H9 (cell line): ENCODE measurements at regions not wholly inside any gene's neighbourhood (a gene's known extent, or its start where the extent isn't known, plus 50 kb on each side); places are given as distances from the start of the nearest gene placed in this dataset.

Experiments
- DNase-seq: peaks from one replicate; pipeline ENCODE4 v3.0.0-alpha.2; 2017
- H2AFZ ChIP-seq: one replicate; pipeline ENCODE4 v1.6.1; 2013; ENCODE audit warnings: mild to moderate bottlenecking, low read length, control low read depth, moderate library complexity
- H2AK5ac ChIP-seq: 2 replicates; pipeline ENCODE4 v1.6.1; 2013; ENCODE audit warnings: low read length, control low read depth, mixed read lengths; ENCODE audit not compliant: insufficient read length
- H2BK120ac ChIP-seq: one replicate; pipeline ENCODE4 v1.6.1; 2013; ENCODE audit warnings: low read depth, mild to moderate bottlenecking, low read length, control low read depth, inconsistent platforms; ENCODE audit not compliant: poor library complexity, severe bottlenecking
- H2BK12ac ChIP-seq: 2 replicates; pipeline ENCODE4 v1.6.1; 2013; ENCODE audit warnings: low read length, control low read depth, mixed read lengths, low read depth; ENCODE audit not compliant: insufficient read length
- H2BK15ac ChIP-seq: 2 replicates; pipeline ENCODE4 v1.6.1; 2013; ENCODE audit warnings: low read depth, low read length, control low read depth
- H2BK20ac ChIP-seq: one replicate; pipeline ENCODE4 v1.6.1; 2013; ENCODE audit warnings: low read depth, mild to moderate bottlenecking, low read length, control low read depth, inconsistent platforms; ENCODE audit not compliant: poor library complexity, severe bottlenecking
- H2BK5ac ChIP-seq: 2 replicates; pipeline ENCODE4 v1.6.1; 2013; ENCODE audit warnings: low read length, control low read depth, mixed read lengths; ENCODE audit not compliant: insufficient read length
- H3K14ac ChIP-seq: 2 replicates; pipeline ENCODE4 v1.6.1; 2013; ENCODE audit warnings: low read length, control low read depth; ENCODE audit not compliant: insufficient read depth
- H3K18ac ChIP-seq: 2 replicates; pipeline ENCODE4 v1.6.1; 2013; ENCODE audit warnings: low read depth, mild to moderate bottlenecking, mixed read lengths, low read length, control low read depth; ENCODE audit not compliant: insufficient read length
- H3K23ac ChIP-seq: 2 replicates; pipeline ENCODE4 v1.6.1; 2013; ENCODE audit warnings: low read length, control low read depth, mixed read lengths, low read depth; ENCODE audit not compliant: insufficient read length
- H3K23me2 ChIP-seq: 2 replicates; pipeline ENCODE4 v1.6.1; 2013; ENCODE audit warnings: low read depth, mild to moderate bottlenecking, mixed read lengths, low read length, control low read depth; ENCODE audit not compliant: insufficient read length, poor library complexity, severe bottlenecking
- H3K27ac ChIP-seq: 2 replicates; pipeline ENCODE4 v1.5.1; 2013; ENCODE audit warnings: low read length, control low read depth, mixed read lengths, low read depth; ENCODE audit not compliant: insufficient read length
- H3K27me3 ChIP-seq: 2 replicates; pipeline ENCODE4 v1.6.1; 2013; ENCODE audit warnings: low read length, control low read depth, inconsistent platforms; ENCODE audit not compliant: insufficient read depth
- H3K4ac ChIP-seq: 2 replicates; pipeline ENCODE4 v1.6.1; 2013; ENCODE audit warnings: low read depth, mild to moderate bottlenecking, control low read depth, inconsistent platforms, low read length, moderate library complexity
- H3K4me1 ChIP-seq: 2 replicates; pipeline ENCODE4 v1.6.1; 2013; ENCODE audit warnings: low read length, control low read depth, inconsistent platforms; ENCODE audit not compliant: insufficient read depth
- H3K4me2 ChIP-seq: 2 replicates; pipeline ENCODE4 v1.6.1; 2013; ENCODE audit warnings: low read length, control low read depth, mixed read lengths; ENCODE audit not compliant: insufficient read length, insufficient read depth
- H3K56ac ChIP-seq: 2 replicates; pipeline ENCODE4 v1.6.1; 2013; ENCODE audit warnings: low read depth, mild to moderate bottlenecking, mixed read lengths, low read length, control low read depth; ENCODE audit not compliant: insufficient read length
- H3K79me1 ChIP-seq: 2 replicates; pipeline ENCODE4 v1.6.1; 2013; ENCODE audit warnings: low read depth, mild to moderate bottlenecking, moderate library complexity, low read length, control low read depth, inconsistent platforms; ENCODE audit not compliant: insufficient read depth, poor library complexity, severe bottlenecking
- H3K79me2 ChIP-seq: 2 replicates; pipeline ENCODE4 v1.6.1; 2013; ENCODE audit warnings: low read length, control low read depth, inconsistent platforms; ENCODE audit not compliant: insufficient read depth
- H3K9ac ChIP-seq: 2 replicates; pipeline ENCODE4 v1.6.1; 2013; ENCODE audit warnings: low read length, control low read depth, mixed read lengths; ENCODE audit not compliant: insufficient read length; ENCODE audit errors: extremely low read depth
- H3K9me3 ChIP-seq: one replicate; pipeline ENCODE4 v1.6.1; 2013; ENCODE audit warnings: low read depth, low read length, inconsistent platforms; ENCODE audit not compliant: control insufficient read depth
- H3T11ph ChIP-seq: one replicate; pipeline ENCODE4 v1.6.1; 2013; ENCODE audit warnings: mild to moderate bottlenecking, low read length, control low read depth, inconsistent platforms
- H4K20me1 ChIP-seq: one replicate; pipeline ENCODE4 v1.6.1; 2013; ENCODE audit not compliant: control insufficient read depth, insufficient read length, insufficient read depth
- H4K5ac ChIP-seq: 2 replicates; pipeline ENCODE4 v1.6.1; 2013; ENCODE audit warnings: low read depth, mild to moderate bottlenecking, mixed read lengths, low read length, control low read depth; ENCODE audit not compliant: insufficient read length
- H4K8ac ChIP-seq: replicated peaks from 2 replicates; pipeline ENCODE4 v1.6.1; 2013; ENCODE audit warnings: low read length, control low read depth, mixed read lengths, low read depth; ENCODE audit not compliant: insufficient read length
- H4K91ac ChIP-seq: 2 replicates; pipeline ENCODE4 v1.6.1; 2013; ENCODE audit warnings: low read depth, mild to moderate bottlenecking, moderate library complexity, mixed read lengths, low read length, control low read depth; ENCODE audit not compliant: insufficient read length
- H3K27ac Mint-ChIP-seq, 3 experiments: 2 replicates in 2 of 3; 3 replicates in 1 of 3; pipeline ENCODE4 v1.8.0; 2020 to 2021; ENCODE audit warnings: mixed read lengths in 3 of 3, mild to moderate bottlenecking in 1 of 3, moderate library complexity in 1 of 3
- H3K27me3 Mint-ChIP-seq: 2 replicates; pipeline ENCODE4 v1.8.0; 2021; ENCODE audit warnings: low read depth, mild to moderate bottlenecking, moderate library complexity, mixed read lengths
- H3K36me3 Mint-ChIP-seq, 3 experiments: 2 replicates in 2 of 3; 3 replicates in 1 of 3; pipeline ENCODE4 v1.8.0; 2020 to 2021; ENCODE audit warnings: low read depth in 3 of 3, mixed read lengths in 3 of 3; ENCODE audit not compliant: insufficient read depth in 1 of 3
- H3K4me1 Mint-ChIP-seq, 2 experiments: 2 replicates each; pipeline ENCODE4 v1.8.0; 2020; ENCODE audit warnings: mixed read lengths in 2 of 2
- H3K4me3 Mint-ChIP-seq, 2 experiments: 2 replicates in 1 of 2; 3 replicates in 1 of 2; pipeline ENCODE4 v1.8.0; 2020 to 2021; ENCODE audit warnings: mild to moderate bottlenecking in 2 of 2, mixed read lengths in 2 of 2, moderate library complexity in 1 of 2
- H3K9me3 Mint-ChIP-seq, 2 experiments: 2 replicates in 1 of 2; 3 replicates in 1 of 2; pipeline ENCODE4 v1.8.0; 2020; ENCODE audit warnings: mild to moderate bottlenecking in 2 of 2, mixed read lengths in 2 of 2, moderate library complexity in 1 of 2
- WGBS: extraction: QIAGEN DNeasy Blood & Tissue Kit; methylation state at CpG from one replicate; pipeline ENCODE4 v1.1.7; 2013; ENCODE audit warnings: missing lambda C conversion rate, low lambda C conversion rate, mixed read lengths; ENCODE audit not compliant: insufficient read length; ENCODE audit errors: extremely low coverage; 5-methylcytosine and 5-hydroxymethylcytosine counted together
- TF ChIP-seq, protein P1 (sequence below): fragments of 200-600 bp; sonication (generic); conservative IDR thresholded peaks from 3 replicates; pipeline ENCODE4 v1.8.0; 2021; ENCODE audit warnings: antibody characterized with exemption, mild to moderate bottlenecking

GRCh38 chr1:229922249-229922648 is 144.8 kb upstream of the GALNT2 start:
- Histone ChIP-seq H3K4me2 (no peak overlapping the region), H3K56ac (no peak overlapping the region), H2BK5ac (no peak overlapping the region), H3K4ac (no peak overlapping the region), H4K20me1 (no peaks in the 10 kb centered on the region), H3K23ac (no peak overlapping the region), H3K4me1 (no peaks in the 10 kb centered on the region), H3K18ac (no peak overlapping the region), H2AK5ac (no peak overlapping the region), H3K9me3 (no peaks in the 10 kb centered on the region), H2BK12ac (no peak overlapping the region), H3K27ac (no peak overlapping the region), H3K27me3 (no peaks in the 10 kb centered on the region), H4K5ac (no peak overlapping the region), H2BK20ac (no peak overlapping the region), H2BK15ac (no peak overlapping the region), H3K79me2 (no peaks in the 10 kb centered on the region), H3K23me2 (no peaks in the 10 kb centered on the region), H3K9ac (no peak overlapping the region), H2AFZ (no peak overlapping the region), H3T11ph (no peak overlapping the region), H4K8ac (no peak overlapping the region), H4K91ac (no peak overlapping the region), H2BK120ac (no peak overlapping the region), H3K14ac (no peak overlapping the region), H3K79me1 (no peaks in the 10 kb centered on the region)
- no peak overlapping the region for H3K4me3 Mint-ChIP-seq
- TF ChIP-seq, protein P1, sequence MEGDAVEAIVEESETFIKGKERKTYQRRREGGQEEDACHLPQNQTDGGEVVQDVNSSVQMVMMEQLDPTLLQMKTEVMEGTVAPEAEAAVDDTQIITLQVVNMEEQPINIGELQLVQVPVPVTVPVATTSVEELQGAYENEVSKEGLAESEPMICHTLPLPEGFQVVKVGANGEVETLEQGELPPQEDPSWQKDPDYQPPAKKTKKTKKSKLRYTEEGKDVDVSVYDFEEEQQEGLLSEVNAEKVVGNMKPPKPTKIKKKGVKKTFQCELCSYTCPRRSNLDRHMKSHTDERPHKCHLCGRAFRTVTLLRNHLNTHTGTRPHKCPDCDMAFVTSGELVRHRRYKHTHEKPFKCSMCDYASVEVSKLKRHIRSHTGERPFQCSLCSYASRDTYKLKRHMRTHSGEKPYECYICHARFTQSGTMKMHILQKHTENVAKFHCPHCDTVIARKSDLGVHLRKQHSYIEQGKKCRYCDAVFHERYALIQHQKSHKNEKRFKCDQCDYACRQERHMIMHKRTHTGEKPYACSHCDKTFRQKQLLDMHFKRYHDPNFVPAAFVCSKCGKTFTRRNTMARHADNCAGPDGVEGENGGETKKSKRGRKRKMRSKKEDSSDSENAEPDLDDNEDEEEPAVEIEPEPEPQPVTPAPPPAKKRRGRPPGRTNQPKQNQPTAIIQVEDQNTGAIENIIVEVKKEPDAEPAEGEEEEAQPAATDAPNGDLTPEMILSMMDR, result no peak
- peaks cover 2 to 18% of the 10 kb centered on the region in 2 experiments; a peak in 3 of 4 replicates for H3K4me1 Mint-ChIP-seq
- no peak for DNase-seq
- H3K36me3 Mint-ChIP-seq, result no peaks in the 10 kb centered on the region
- WGBS, result no CpG with 5 or more reads among the region's 7 CpGs
- no peaks in the 10 kb centered on the region for H3K9me3 Mint-ChIP-seq
- H3K27ac Mint-ChIP-seq, result no peak overlapping the region
- H3K27me3 Mint-ChIP-seq, result no peaks in the 10 kb centered on the region; the same call in 1 of the 2 replicates
